GM12872 (cell line): ENCODE measurements at regions not wholly inside any gene's neighbourhood (a gene's known extent, or its start where the extent isn't known, plus 50 kb on each side); places are given as distances from the start of the nearest gene placed in this dataset.

Experiments
- CTCF ChIP-seq: IDR thresholded peaks from 3 replicates; pipeline ENCODE4 v1.5.1; 2011; ENCODE audit warnings: low read depth, mild to moderate bottlenecking, low read length, moderate library complexity; ENCODE audit not compliant: insufficient read depth

GRCh38 chr11:128279866-128280265 lies 307.5 kb downstream of the ETS1 start:
- TF ChIP-seq CTCF: no peak

GRCh38 chr11:128273736-128274135 lies 313.6 kb downstream of the ETS1 start:
- no peak for TF ChIP-seq CTCF

- no peak for TF ChIP-seq CTCF
Measured at GRCh38 chr11:128271401-128271800, 316.0 kb downstream of the ETS1 start.

- TF ChIP-seq CTCF: no peak
Measured at GRCh38 chr11:128269466-128269865, 317.9 kb downstream of the ETS1 start.

GRCh38 chr11:128266893-128267292 lies 320.5 kb downstream of the ETS1 start:
- no peak for TF ChIP-seq CTCF

- no peak for TF ChIP-seq CTCF
Measured at GRCh38 chr11:128262463-128263345, 324.7 kb downstream of the ETS1 start.

GRCh38 chr11:128261011-128261421 lies 326.3 kb downstream of the ETS1 start:
- TF ChIP-seq CTCF: no peak
